Stomach smooth muscle (tissue), 2 donors: ENCODE measurements at regions not wholly inside any gene's neighbourhood (a gene's known extent, or its start where the extent isn't known, plus 50 kb on each side); places are given as distances from the start of the nearest gene placed in this dataset.

Experiments
- H3K27ac ChIP-seq: one replicate; pipeline ENCODE4 v1.7.0; 2013; ENCODE audit warnings: mild to moderate bottlenecking, low read length, inconsistent platforms
- H3K27me3 ChIP-seq, 2 donors: one replicate each; pipeline ENCODE4 v1.7.0; 2013; ENCODE audit warnings: low read length in 2 of 2; ENCODE audit not compliant: insufficient read depth in 2 of 2, control insufficient read depth in 1 of 2
- H3K36me3 ChIP-seq, 2 donors: one replicate each; pipeline ENCODE4 v1.7.0; 2013; ENCODE audit warnings: low read length in 2 of 2; ENCODE audit not compliant: control insufficient read depth in 2 of 2, insufficient read depth in 2 of 2
- H3K4me1 ChIP-seq: one replicate; pipeline ENCODE4 v1.7.0; 2013; ENCODE audit warnings: low read length; ENCODE audit not compliant: control insufficient read depth, insufficient read depth
- H3K4me3 ChIP-seq, 2 donors: one replicate each; pipeline ENCODE4 v1.7.0; 2013; ENCODE audit warnings: low read length in 2 of 2
- H3K9ac ChIP-seq, 2 donors: one replicate each; pipeline ENCODE4 v1.7.0; 2013; ENCODE audit warnings: low read length in 2 of 2, mild to moderate bottlenecking in 1 of 2
- H3K9me3 ChIP-seq, 2 donors: one replicate each; pipeline ENCODE4 v1.7.0; 2013; ENCODE audit warnings: low read length in 2 of 2; ENCODE audit not compliant: control insufficient read depth in 2 of 2
- donor health status: healthy.
- donor health status: Pancreatic carcinoma.

DNA sequence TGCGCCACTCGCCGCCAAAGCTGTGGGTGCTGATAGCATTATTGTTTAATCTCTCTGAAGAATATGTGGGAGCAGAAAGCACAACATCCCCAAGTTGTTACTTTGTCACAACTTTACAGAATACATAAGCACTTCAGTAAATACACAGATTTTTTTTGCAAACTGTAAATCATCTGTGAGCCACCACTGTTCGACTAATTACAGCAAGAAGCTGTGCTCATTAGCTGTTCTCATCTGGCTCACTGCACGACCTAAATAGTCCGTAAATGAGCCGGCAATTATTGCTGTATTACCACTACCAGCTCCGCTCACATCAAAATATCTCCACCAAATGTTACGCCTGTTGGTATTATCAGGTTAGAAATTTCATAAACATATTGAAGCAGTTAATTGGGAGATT is 228.9 kb upstream of the PRKD1 start:
- Histone ChIP-seq H3K27ac (no peak overlapping the region), H3K9ac (no peak overlapping the region), H3K4me1 (no peaks in the 10 kb centered on the region), H3K27me3 (no peaks in the 10 kb centered on the region), H3K9me3 (no peaks in the 10 kb centered on the region), H3K4me3 (no peak overlapping the region), H3K36me3 (no peaks in the 10 kb centered on the region)

DNA sequence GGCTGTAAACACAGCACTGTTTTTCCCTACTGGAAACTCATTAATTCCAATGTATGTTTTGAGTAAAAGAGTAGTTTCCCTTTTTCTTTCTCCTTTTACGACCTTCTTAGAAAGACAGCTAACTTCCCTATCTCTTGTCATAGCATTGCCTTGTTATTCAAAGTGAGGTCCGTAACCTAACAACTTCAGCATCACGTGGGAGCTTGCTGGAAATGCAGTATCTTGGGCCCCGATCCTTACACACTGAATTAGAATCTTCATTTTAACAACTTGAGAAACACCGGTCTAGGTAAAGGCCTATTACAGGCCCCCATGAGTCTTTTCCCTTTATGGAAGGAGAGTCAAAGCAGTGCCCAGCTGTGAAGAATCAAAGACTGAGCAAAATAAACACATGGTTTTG is 230.7 kb upstream of the PRKD1 start:
- Histone ChIP-seq H3K4me1 (no peaks in the 10 kb centered on the region), H3K9ac (no peak overlapping the region), H3K36me3 (no peaks in the 10 kb centered on the region)

DNA sequence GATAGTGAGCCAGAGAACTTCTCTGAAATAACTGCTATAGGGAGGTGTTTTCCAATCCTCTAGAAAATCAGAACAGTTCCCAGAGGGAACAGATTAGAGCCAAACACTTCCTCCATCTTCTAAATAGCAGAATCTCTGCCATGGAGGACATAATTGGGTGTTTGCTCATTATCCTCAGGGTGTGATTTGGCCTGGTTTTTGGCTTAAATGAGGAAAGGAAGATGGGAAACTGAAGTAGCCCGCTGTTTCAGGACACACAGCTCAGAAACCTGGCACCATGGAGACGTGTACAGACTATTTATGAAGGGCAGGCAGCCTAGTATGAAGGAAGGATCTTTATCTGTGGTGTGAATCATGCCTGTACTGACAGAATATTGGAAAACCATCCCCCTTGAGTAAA is 231.7 kb upstream of the PRKD1 start:
- Histone ChIP-seq H3K27me3 (no peaks in the 10 kb centered on the region), H3K4me1 (no peaks in the 10 kb centered on the region), H3K36me3 (no peaks in the 10 kb centered on the region), H3K9me3 (no peaks in the 10 kb centered on the region), H3K4me3 (no peak overlapping the region), H3K9ac (no peak overlapping the region), H3K27ac (no peak overlapping the region)

More for the DNA sequence above, 230.7 kb upstream of the PRKD1 start:
- H3K9me3 ChIP-seq = no peaks in the 10 kb centered on the region
- no peak overlapping the region for H3K4me3 ChIP-seq
- H3K27me3 ChIP-seq = no peaks in the 10 kb centered on the region
- no peak overlapping the region for H3K27ac ChIP-seq

DNA sequence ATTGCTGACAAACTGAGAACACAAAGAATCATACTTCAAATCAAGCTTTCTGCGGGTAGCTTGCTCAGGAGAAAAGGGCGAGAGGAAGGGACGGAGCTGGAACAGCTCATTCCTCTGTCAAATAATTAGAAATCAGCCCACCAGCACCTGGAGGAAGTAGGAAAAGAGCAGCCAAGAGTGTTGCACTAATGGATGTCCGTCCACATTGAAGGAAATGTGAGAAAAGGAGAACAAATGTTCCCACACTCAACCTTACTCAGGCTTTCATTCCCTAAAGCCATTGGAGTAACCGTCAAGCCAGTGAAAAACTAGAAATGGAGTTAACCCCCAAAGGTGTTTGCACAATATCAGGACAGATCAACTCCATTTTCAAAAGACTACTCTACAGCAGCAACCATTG is 233.0 kb upstream of the PRKD1 start:
- H3K4me1 ChIP-seq = no peaks in the 10 kb centered on the region
- no peaks in the 10 kb centered on the region for H3K9me3 ChIP-seq
- no peak overlapping the region for H3K4me3 ChIP-seq
- H3K36me3 ChIP-seq = no peaks in the 10 kb centered on the region
- H3K9ac ChIP-seq = no peak overlapping the region
- no peaks in the 10 kb centered on the region for H3K27me3 ChIP-seq
- H3K27ac ChIP-seq = no peak overlapping the region

DNA sequence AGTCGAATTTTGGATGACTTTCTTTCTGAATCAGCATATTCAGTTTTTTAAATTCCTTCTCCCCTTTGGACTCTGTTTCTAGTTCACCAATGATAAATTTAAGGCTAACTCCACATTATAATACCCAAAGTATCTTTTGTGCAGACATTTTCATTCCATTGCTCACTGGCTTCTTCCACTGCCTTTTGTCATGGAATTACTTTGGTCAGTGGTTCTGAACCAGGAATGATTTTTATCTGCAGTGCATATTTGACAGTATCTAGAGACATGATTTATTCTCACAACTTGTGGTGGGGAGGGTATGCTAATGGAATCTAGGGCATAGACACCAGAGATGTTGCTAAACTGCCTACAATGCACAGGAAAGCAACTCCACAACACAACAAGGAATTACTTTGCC is 234.4 kb upstream of the PRKD1 start:
- Histone ChIP-seq H3K4me3 (no peak overlapping the region), H3K9me3 (no peaks in the 10 kb centered on the region), H3K9ac (no peak overlapping the region), H3K36me3 (no peaks in the 10 kb centered on the region), H3K27ac (no peak overlapping the region), H3K4me1 (no peaks in the 10 kb centered on the region), H3K27me3 (no peaks in the 10 kb centered on the region)

DNA sequence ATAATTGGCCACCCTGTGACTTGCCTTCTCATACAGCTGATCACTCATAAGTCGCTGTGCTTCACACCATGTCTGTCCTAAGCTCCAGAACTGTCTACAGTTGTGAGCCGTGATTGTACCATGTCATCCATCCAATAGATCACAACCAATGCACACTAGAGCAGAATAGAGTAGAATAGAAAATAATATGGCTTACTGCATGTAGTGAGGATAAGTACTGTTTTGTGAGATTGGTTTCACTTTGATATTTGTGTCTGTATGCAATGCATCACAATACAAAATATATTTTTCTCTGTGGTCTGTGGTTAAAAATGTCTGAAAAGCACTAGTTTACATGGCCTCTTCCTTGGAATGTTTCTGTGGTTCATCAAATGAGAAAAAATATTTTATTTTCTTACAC is 237.6 kb upstream of the PRKD1 start:
- Histone ChIP-seq H3K9ac (no peak overlapping the region), H3K27ac (no peak overlapping the region), H3K4me3 (no peak overlapping the region), H3K4me1 (no peaks in the 10 kb centered on the region), H3K36me3 (no peaks in the 10 kb centered on the region), H3K9me3 (no peaks in the 10 kb centered on the region), H3K27me3 (no peaks in the 10 kb centered on the region)

DNA sequence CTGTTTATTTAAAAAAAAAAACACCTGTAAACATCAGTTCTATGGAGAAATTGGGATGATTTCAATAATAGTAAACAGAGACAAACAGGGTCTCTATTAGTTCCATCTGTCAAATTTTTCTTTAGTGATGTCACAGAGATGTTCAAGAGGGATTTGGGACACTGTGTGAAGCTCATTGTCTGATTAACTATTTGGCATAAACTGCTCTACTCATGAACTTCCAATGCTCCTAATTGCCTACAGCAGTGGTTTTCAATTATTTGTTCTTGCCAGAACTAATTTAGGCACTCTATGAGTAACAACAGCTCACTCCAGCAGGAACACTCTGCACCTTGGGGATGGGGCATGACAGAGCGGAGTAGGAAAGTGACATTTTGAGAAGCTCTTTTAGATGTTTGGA is 250.1 kb upstream of the PRKD1 start:
- Histone ChIP-seq H3K36me3 (no peaks in the 10 kb centered on the region), H3K4me1 (no peaks in the 10 kb centered on the region), H3K9me3 (no peaks in the 10 kb centered on the region), H3K9ac (no peak overlapping the region), H3K27me3 (no peaks in the 10 kb centered on the region), H3K27ac (no peak overlapping the region), H3K4me3 (no peak overlapping the region)

DNA sequence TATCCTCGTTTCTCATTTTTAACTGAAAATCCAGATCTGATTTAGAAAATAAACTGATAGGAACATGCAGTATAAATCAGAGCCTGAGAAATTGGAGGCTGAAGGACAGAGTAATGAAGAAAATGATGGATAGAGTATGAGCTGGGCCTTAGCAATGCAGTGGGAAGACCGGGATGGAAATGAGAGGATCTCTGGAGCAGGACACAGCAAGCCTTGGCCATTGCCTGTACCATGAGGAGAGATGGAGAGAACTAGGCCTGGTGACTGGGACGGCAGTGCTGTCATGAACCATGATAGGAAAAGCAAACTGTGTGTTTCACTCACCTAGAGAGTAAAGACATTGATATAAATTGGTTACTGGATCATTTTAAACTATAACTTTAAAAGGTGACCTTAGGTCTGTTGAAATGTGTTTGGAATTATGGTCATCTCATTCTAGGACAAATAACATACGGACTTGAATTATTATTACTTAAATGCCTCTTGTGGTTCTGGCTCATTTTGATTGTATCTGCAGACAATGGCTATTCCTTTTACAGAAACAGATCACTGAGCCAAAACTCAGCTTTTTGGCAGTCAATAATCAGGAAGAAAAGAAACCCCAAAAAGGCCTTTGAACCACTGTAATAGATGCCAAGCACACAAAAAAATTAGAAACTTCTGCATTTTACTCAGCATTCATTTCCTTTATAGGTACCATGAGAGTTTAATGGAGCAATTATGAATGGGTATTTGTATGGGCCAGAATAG is 251.9 kb upstream of the PRKD1 start:
- Histone ChIP-seq H3K9ac (no peak overlapping the region), H3K36me3 (no peaks in the 10 kb centered on the region), H3K27me3 (no peaks in the 10 kb centered on the region), H3K4me3 (no peak overlapping the region), H3K27ac (no peak overlapping the region), H3K9me3 (no peaks in the 10 kb centered on the region), H3K4me1 (no peaks in the 10 kb centered on the region)

DNA sequence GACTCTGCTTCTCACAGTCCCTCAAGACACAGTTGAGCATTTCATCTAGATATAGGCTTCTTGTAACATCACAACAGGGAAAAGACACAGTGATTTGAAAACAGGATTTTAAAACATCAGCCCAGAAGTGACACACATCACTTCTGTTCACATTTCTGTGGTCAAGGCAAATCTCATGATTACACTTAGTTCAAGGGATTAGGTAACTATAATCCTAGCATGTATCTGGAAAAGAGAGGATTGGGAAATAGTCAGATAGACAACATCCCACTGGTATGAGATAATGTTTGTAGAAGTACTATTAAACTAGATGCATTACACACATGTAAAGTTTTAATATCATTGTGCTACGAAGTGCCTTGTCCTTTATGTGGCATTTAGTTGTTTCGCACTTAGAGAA is 252.6 kb upstream of the PRKD1 start:
- H3K4me3 ChIP-seq = no peak overlapping the region
- no peaks in the 10 kb centered on the region for H3K27me3 ChIP-seq
- no peaks in the 10 kb centered on the region for H3K4me1 ChIP-seq
- no peak overlapping the region for H3K27ac ChIP-seq
- no peaks in the 10 kb centered on the region for H3K36me3 ChIP-seq
- no peaks in the 10 kb centered on the region for H3K9me3 ChIP-seq
- no peak overlapping the region for H3K9ac ChIP-seq

DNA sequence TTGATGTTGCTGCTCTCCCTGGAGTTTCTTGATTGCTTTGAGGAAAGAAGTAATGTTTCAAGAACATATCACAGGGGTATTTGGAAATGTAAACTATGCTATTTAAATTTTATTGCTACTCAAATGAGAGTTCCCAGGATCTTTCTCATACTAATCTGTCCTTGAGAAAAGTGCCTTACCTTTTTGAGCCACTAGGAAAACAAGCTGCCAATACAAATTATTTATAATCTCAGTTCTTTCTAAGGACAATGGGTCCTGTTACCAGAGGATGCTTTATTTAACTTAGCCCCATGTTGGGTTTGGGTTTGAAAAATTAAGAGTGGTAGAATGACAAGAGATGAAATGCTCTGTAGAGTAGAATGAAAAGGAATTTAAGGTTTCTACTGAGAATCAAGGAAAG is 258.2 kb upstream of the PRKD1 start:
- no peaks in the 10 kb centered on the region for H3K9me3 ChIP-seq
- no peak overlapping the region for H3K27ac ChIP-seq
- H3K27me3 ChIP-seq = no peaks in the 10 kb centered on the region
- H3K9ac ChIP-seq = no peak overlapping the region
- H3K4me1 ChIP-seq = no peaks in the 10 kb centered on the region
- H3K36me3 ChIP-seq = no peaks in the 10 kb centered on the region
- H3K4me3 ChIP-seq = no peak overlapping the region

DNA sequence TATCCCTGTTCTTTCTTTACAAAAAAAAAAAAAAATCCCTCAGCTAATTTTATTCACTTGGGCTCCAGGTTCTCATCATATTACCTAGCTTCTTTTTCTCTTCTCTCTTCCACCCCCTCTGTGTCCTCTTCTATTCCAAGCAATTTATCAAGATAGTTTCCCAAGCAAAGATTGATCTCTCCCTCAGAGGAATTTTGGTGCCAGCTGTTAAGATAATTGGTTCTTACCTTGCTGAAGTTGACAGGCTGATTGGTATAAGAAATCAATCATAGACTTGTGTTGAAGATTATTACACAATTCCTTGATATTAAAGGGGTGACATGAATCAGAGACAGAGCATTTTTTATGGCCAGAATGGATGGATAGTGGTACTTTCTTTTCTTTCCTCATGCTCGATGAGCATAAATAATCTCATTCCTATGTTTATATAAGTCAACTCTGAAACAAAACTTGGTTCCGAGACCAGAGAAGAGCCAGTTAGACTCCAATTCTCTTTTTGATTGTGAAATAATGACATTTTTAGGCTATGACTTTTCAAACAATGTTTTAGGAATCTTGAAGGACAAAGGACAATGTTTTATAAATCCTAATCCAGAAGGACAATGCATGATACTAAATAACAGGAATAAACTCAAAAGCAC is 264.1 kb upstream of the PRKD1 start:
- no peaks in the 10 kb centered on the region for H3K36me3 ChIP-seq
- H3K9me3 ChIP-seq = no peaks in the 10 kb centered on the region
- H3K4me3 ChIP-seq = no peak overlapping the region
- no peak overlapping the region for H3K9ac ChIP-seq
- peaks cover 3% of the 10 kb centered on the region for H3K4me1 ChIP-seq
- no peaks in the 10 kb centered on the region for H3K27me3 ChIP-seq
- no peak overlapping the region for H3K27ac ChIP-seq
